ENCODE measurements at regions not wholly inside any gene's neighbourhood (a gene's known extent, or its start where the extent isn't known, plus 50 kb on each side); places are given as distances from the start of the nearest gene placed in this dataset.

DNA sequence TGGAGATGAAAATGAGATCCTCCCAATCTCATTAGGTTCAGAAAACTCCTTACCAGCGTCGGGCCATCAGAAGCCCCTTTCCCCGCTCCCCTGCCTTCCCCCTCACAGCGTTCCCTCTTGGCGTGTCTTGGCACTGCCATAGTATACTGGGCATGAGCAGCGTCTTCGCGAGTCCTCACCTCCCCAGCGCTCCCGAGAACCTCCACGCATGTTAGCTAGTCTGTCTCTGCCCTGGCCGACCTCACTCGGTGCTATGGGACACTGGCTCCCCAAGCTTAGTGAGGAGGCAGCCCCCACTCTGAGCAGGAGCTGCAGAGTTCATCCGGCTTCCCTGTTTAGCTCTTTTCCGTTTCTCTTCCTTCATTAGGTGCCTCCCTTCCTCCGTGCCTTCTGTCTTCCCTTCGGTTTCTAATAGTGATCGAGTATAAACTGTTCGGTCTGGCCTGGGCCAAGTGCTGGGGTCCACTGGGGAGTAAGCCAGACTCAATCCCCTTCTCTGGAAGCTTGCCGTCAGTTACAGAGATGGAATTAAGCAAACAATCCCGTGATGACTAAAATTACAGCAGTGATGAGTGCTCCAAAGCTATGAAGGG, 63.8 kb upstream of the OPCML start:
- TF ChIP-seq CTCF (IDR thresholded peaks at IDR 0.05): no peak
- TF ChIP-seq POLR2A (IDR thresholded peaks at IDR 0.05): no peak
- TF ChIP-seq POLR2AphosphoS5 (IDR thresholded peaks at IDR 0.05): no peak
- no peak for TF ChIP-seq EP300 (IDR thresholded peaks at IDR 0.05)

All from stomach (tissue), 4 donors.